Peyer's patch (tissue), 4 donors: ENCODE measurements at regions not wholly inside any gene's neighbourhood (a gene's known extent, or its start where the extent isn't known, plus 50 kb on each side); places are given as distances from the start of the nearest gene placed in this dataset.

Experiments
- DNase-seq, 3 donors: peaks; one replicate each; pipeline ENCODE4 v3.0.0-alpha.2; 2017 to 2019
- H3K27ac ChIP-seq, 4 donors: fragments of 200-600 bp; sonication (generic); one replicate each; pipeline ENCODE4 v1.5.1; 2016 to 2019
- H3K27me3 ChIP-seq, 2 donors: fragments of 200-600 bp; sonication (generic); one replicate each; pipeline ENCODE4 v1.5.1; 2019
- H3K36me3 ChIP-seq, 3 donors: fragments of 200-600 bp; sonication (generic); one replicate each; pipeline ENCODE4 v1.5.1; 2016 to 2019
- H3K4me1 ChIP-seq, 4 donors: fragments of 200-600 bp; sonication (generic); one replicate each; pipeline ENCODE4 v1.5.1; 2016 to 2019
- H3K4me3 ChIP-seq, 4 donors: fragments of 200-600 bp; sonication (generic); 1 replicate in 3 of 4; 2 replicates in 1 of 4; pipeline ENCODE4 v1.5.1; 2016 to 2019; ENCODE audit warnings: mild to moderate bottlenecking in 1 of 4
- H3K9me3 ChIP-seq, 4 donors: fragments of 200-600 bp; sonication (generic); one replicate each; pipeline ENCODE4 v1.5.1; 2016 to 2019; ENCODE audit warnings: mild to moderate bottlenecking in 1 of 4
- POLR2A ChIP-seq, 2 donors: fragments of 450-650 bp; IDR thresholded peaks; one replicate each; pipeline ENCODE4 v1.5.1; 2017; ENCODE audit warnings: antibody characterized with exemption in 2 of 2, mild to moderate bottlenecking in 2 of 2, moderate library complexity in 2 of 2
- TF ChIP-seq, protein P1 (sequence below), 6 experiments: fragments of 450-650 bp in 4 of 6; fragments of 200-600 bp in 2 of 6; sonication (generic) in 1 of 6; IDR thresholded peaks; one replicate each; pipeline ENCODE4 v1.5.1; 2017 to 2019; ENCODE audit warnings: antibody characterized with exemption in 6 of 6, mild to moderate bottlenecking in 3 of 6, moderate library complexity in 1 of 6

GRCh38 chr18:29449424-29449823, 1272.5 kb upstream of the CDH2 start:
- H3K9me3 ChIP-seq = peaks cover 0 to 3% (median 0%) of the 10 kb centered on the region in 4 donors
- no peak for DNase-seq
- H3K4me3 ChIP-seq = no peak overlapping the region
- no peaks in the 10 kb centered on the region for H3K36me3 ChIP-seq
- H3K27ac ChIP-seq = no peak overlapping the region
- TF ChIP-seq, protein P1, sequence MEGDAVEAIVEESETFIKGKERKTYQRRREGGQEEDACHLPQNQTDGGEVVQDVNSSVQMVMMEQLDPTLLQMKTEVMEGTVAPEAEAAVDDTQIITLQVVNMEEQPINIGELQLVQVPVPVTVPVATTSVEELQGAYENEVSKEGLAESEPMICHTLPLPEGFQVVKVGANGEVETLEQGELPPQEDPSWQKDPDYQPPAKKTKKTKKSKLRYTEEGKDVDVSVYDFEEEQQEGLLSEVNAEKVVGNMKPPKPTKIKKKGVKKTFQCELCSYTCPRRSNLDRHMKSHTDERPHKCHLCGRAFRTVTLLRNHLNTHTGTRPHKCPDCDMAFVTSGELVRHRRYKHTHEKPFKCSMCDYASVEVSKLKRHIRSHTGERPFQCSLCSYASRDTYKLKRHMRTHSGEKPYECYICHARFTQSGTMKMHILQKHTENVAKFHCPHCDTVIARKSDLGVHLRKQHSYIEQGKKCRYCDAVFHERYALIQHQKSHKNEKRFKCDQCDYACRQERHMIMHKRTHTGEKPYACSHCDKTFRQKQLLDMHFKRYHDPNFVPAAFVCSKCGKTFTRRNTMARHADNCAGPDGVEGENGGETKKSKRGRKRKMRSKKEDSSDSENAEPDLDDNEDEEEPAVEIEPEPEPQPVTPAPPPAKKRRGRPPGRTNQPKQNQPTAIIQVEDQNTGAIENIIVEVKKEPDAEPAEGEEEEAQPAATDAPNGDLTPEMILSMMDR (IDR thresholded peaks at IDR 0.05) = no peak
- TF ChIP-seq POLR2A (IDR thresholded peaks at IDR 0.05) = no peak
- H3K27me3 ChIP-seq = no peaks in the 10 kb centered on the region
- H3K4me1 ChIP-seq = no peaks in the 10 kb centered on the region

DNA sequence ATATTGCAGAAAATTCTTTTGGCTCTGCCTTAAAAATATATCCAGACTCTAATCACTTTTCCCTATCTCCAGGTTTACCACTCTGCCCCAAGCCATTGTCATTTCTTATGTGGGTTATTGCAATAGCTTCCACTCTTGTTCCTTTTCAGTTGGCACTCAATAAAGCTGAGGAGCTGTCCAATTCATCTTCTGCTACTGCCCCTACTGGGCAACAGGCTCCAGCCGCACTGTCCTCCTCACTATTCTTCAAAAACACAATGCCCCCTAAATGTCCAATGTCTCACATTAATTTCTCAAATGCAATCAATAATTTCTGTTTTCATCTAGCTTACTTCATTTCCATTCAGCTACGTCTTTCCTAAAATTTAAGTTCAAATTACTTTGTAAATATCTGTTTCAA, 1262.5 kb upstream of the CDH2 start:
- Histone ChIP-seq H3K36me3 (no peaks in the 10 kb centered on the region), H3K4me1 (no peaks in the 10 kb centered on the region), H3K9me3 (no peaks in the 10 kb centered on the region), H3K27ac (no peak overlapping the region), H3K4me3 (no peak overlapping the region), H3K27me3 (no peaks in the 10 kb centered on the region)
- DNase-seq = no peak
- TF ChIP-seq POLR2A (IDR thresholded peaks at IDR 0.05) = no peak
- TF ChIP-seq, protein P1 (IDR thresholded peaks at IDR 0.05) = no peak

DNA sequence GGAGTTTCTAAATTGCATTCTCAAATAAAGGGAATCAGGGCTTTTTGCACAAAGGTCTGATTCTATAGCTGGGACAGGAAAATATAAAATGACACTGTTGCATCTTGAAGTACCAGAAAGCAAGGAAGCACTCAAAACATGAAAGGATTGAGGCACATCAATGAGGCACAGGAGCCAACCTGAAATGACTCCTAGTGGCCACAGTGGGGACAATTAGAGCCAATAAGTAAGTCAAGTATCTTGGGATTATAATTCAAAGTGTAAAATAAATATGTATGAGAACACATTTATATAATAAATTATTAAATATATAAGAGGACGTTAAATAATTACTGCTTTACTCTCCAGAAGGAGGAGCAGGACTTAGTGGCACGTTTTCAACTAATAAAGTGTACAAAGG, 1259.5 kb upstream of the CDH2 start:
- H3K9me3 ChIP-seq = no peaks in the 10 kb centered on the region
- no peaks in the 10 kb centered on the region for H3K4me1 ChIP-seq
- H3K27me3 ChIP-seq = no peaks in the 10 kb centered on the region
- H3K27ac ChIP-seq = no peak overlapping the region
- no peak overlapping the region for H3K4me3 ChIP-seq
- no peaks in the 10 kb centered on the region for H3K36me3 ChIP-seq
- TF ChIP-seq, protein P1 (IDR thresholded peaks at IDR 0.05) = no peak
- DNase-seq = no peak

- no peaks in the 10 kb centered on the region for H3K36me3 ChIP-seq
- no peak overlapping the region for H3K27ac ChIP-seq
- DNase-seq = no peak
- no peak for TF ChIP-seq POLR2A (IDR thresholded peaks at IDR 0.05)
- TF ChIP-seq, protein P1 (IDR thresholded peaks at IDR 0.05) = no peak
- no peak overlapping the region for H3K4me3 ChIP-seq
- H3K27me3 ChIP-seq = no peaks in the 10 kb centered on the region
- H3K9me3 ChIP-seq = peaks cover 0 to 6% (median 0%) of the 10 kb centered on the region in 4 donors
- no peaks in the 10 kb centered on the region for H3K4me1 ChIP-seq
Measured at GRCh38 chr18:29434650-29435049, 1257.7 kb upstream of the CDH2 start.

DNA sequence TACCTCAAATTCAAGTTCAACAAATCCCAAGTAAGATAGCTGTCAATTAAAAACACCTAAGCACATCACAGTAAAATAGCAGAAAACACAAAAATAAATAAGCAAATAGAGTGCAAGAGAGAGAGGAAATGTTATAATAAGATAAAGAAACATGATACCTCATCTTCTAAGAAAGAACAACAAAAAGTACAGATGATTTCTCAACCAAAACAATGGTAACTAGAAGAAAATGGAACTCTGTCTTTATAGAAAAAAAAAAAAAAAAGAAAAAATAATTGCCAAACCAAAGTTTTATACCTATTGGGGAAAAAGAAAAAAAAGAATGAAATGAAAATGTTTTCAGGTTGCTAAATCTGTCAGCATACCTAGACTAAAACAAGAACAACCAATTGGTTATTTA, 1253.5 kb upstream of the CDH2 start:
- Histone ChIP-seq H3K4me1 (no peaks in the 10 kb centered on the region), H3K27me3 (no peaks in the 10 kb centered on the region), H3K4me3 (no peak overlapping the region), H3K27ac (no peak overlapping the region), H3K36me3 (no peaks in the 10 kb centered on the region), H3K9me3 (peaks cover 0 to 6% (median 0%) of the 10 kb centered on the region in 4 donors)
- no peak for TF ChIP-seq POLR2A (IDR thresholded peaks at IDR 0.05)
- TF ChIP-seq, protein P1 (IDR thresholded peaks at IDR 0.05) = no peak
- DNase-seq = no peak

- Histone ChIP-seq H3K4me1 (no peaks in the 10 kb centered on the region), H3K9me3 (no peaks in the 10 kb centered on the region), H3K27me3 (no peaks in the 10 kb centered on the region), H3K4me3 (no peak overlapping the region), H3K36me3 (no peaks in the 10 kb centered on the region), H3K27ac (no peak overlapping the region)
- DNase-seq = no peak
- TF ChIP-seq, protein P1 (IDR thresholded peaks at IDR 0.05) = no peak
- no peak for TF ChIP-seq POLR2A (IDR thresholded peaks at IDR 0.05)
Measured at GRCh38 chr18:29418136-29418535, 1241.2 kb upstream of the CDH2 start.
